ENCODE measurements at regions not wholly inside any gene's neighbourhood (a gene's known extent, or its start where the extent isn't known, plus 50 kb on each side); places are given as distances from the start of the nearest gene placed in this dataset.
"Not testable (repeated sequence)": the region's sequence is repeated elsewhere in the genome, so short reads cannot be mapped to it uniquely, and the experiment has no call there.

DNA sequence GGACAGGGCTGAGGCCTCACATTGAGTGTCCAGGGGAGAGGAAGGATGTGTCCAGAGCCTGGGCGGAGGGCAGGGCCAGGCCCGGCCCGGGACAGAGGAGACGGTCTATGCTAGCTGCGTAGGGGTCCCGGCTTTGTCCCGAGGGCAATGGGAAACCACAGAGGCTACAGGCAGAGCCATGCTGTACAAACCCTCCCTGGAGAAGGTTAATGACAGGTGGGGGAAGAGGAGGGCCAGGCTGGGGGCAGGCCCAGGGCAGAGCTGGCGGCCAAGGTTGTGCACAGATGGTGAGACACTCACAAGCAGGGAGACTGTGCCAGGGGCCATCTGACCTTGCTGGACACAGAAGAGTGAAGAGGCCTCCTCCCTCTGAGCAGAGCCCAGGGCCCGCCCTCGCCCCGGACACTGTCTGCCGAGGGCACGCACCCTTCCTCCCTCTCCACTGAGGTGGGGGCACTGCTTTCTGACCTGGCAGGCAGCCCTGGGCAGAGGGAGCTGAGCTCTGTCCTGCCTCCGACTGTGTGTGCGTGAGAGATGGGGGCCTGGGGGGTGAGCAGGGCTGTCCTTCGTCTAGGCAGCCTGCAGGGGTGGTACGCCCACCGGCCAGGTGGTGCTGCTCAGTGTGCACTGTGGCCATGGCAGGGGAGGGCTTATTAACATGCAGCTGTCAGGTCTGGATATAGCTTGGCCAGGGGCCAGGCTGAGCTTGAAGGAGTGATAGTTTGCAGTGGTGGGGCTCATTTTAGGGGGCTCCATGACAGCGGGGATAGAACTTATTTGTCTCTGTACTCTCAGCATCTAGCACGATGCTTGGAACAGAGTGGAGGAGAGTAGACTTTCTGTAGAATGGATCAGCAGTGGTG lies 75.7 kb upstream of the LRPAP1 start:
- intact Hi-C loops (cut with DNase I), result no loop called here
- H3K27me3 ChIP-seq, result no peaks in the 10 kb centered on the region
- no peaks in the 10 kb centered on the region for H3K9me3 ChIP-seq
- H3K27ac ChIP-seq, result no peak overlapping the region
- H3K4me1 ChIP-seq, result no peaks in the 10 kb centered on the region
- ATAC-seq, result no peak
- H3K36me3 ChIP-seq, result no peaks in the 10 kb centered on the region
- DNase-seq, result no peak
- no peak overlapping the region for H3K4me3 ChIP-seq
- TF ChIP-seq, protein P1, sequence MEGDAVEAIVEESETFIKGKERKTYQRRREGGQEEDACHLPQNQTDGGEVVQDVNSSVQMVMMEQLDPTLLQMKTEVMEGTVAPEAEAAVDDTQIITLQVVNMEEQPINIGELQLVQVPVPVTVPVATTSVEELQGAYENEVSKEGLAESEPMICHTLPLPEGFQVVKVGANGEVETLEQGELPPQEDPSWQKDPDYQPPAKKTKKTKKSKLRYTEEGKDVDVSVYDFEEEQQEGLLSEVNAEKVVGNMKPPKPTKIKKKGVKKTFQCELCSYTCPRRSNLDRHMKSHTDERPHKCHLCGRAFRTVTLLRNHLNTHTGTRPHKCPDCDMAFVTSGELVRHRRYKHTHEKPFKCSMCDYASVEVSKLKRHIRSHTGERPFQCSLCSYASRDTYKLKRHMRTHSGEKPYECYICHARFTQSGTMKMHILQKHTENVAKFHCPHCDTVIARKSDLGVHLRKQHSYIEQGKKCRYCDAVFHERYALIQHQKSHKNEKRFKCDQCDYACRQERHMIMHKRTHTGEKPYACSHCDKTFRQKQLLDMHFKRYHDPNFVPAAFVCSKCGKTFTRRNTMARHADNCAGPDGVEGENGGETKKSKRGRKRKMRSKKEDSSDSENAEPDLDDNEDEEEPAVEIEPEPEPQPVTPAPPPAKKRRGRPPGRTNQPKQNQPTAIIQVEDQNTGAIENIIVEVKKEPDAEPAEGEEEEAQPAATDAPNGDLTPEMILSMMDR (IDR thresholded peaks at IDR 0.05), result no peak

DNA sequence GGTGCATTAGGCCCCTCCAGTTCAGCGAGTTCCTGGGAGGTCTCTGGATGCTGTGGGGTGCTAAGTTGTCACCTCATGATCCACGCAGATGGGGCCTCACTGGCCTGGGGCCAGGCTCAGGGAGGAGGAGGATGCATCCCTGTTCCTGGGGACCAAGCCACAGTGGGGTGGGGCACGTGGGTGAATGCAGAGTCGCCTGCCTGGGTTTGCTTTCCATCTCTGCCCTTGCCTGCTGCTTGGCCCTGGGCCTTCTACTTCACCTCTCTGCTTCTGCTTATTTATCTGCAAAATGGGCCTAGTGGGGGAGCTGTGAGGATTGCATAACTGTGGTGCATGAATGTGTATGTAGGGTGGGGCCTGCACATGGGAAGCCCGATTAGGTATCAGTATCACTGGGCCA lies 74.6 kb upstream of the LRPAP1 start:
- H3K9me3 ChIP-seq; intact Hi-C loops (cut with DNase I); DNase-seq; H3K4me1 ChIP-seq; H3K36me3 ChIP-seq; H3K27ac ChIP-seq; ATAC-seq; H3K27me3 ChIP-seq; H3K4me3 ChIP-seq: not testable (repeated sequence)

DNA sequence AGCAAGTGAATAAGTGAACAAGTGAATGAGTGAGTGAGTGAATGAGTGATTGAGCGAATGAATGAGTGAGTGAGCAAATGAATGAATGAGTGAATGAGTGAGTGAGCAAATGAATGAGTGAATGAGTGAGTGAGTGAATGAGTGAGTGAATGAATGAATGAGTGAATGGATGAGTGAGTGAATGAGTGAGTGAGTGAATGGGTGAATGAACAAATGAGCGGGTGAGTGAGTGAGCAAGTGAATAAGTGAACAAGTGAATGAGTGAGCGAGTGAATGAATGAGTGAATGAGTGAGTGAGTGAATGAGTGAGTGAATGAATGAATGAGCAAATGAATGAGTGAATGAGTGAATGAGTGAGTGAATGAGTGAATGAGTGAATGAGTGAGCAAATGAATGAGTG lies 74.0 kb upstream of the LRPAP1 start:
- intact Hi-C loops (cut with DNase I); H3K27me3 ChIP-seq; ATAC-seq; H3K36me3 ChIP-seq; DNase-seq; H3K4me1 ChIP-seq; H3K4me3 ChIP-seq; H3K9me3 ChIP-seq; H3K27ac ChIP-seq: not testable (repeated sequence)

DNA sequence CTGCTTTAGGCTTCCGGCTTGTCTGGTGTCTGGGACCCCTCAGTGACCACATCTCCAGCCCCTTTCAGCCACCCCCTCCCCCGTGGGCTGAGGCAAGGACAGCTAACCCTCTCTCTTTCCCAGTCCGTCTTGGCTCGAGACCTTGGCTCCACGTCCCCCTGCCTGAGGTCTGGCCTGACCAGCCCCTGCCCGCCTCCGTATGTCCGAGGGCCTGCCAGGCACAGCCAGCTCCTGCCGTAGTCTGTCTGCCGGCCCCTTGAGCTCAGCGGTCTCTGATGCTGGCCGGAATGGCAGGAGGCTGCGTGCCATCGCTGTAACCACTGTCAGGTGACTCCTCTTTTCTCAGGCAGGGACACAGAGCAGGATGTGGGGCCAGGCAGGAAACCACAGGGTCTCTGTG lies 73.3 kb upstream of the LRPAP1 start:
- Histone ChIP-seq H3K4me1 (no peaks in the 10 kb centered on the region), H3K27me3 (no peaks in the 10 kb centered on the region), H3K4me3 (no peak overlapping the region), H3K9me3 (no peaks in the 10 kb centered on the region), H3K36me3 (no peaks in the 10 kb centered on the region), H3K27ac (no peak overlapping the region)
- ATAC-seq (no peak), DNase-seq (no peak)
- intact Hi-C loops (cut with DNase I), result no loop called here
- TF ChIP-seq, protein P1 (IDR thresholded peaks at IDR 0.05), result no peak

DNA sequence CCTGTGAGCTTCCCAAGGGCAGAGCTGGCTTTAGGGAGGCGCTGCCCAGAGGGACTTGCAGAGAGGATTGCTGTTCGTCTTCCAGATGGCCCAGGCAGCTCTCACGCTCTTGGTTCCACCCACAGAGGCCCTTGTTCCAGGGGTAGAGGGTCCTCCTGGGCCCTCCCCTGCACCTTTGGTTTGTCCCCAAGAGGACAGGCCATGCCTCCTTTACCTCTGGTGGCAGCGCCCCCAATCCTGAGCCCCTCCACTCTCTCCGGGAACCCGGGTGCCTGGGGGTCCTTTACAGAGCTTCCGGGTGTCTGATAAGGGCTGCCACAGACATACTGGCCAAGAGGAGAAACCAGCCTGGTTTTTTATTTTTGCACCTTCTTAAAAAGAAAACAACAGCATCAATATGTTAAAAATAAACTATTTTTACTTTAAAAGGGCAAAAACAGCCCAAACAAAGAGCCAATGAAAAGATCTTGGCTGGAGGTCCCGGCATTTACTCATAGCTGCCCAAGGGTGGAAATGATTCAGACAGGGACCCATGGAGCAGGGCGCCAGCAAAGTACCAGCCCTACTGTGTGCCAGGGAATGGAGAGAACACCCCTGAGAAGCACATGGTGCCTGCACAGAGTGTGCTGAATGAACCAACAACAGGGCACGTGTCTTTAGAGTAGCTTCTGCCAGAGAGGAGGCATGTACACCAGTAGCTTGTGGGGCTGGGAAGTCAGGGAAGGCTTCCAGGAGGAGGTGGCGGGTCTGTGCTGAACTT lies 70.8 kb upstream of the LRPAP1 start:
- H3K36me3 ChIP-seq; intact Hi-C loops (cut with DNase I); ATAC-seq; H3K27ac ChIP-seq; H3K27me3 ChIP-seq; H3K4me1 ChIP-seq; H3K9me3 ChIP-seq; H3K4me3 ChIP-seq; DNase-seq: not testable (repeated sequence)

DNA sequence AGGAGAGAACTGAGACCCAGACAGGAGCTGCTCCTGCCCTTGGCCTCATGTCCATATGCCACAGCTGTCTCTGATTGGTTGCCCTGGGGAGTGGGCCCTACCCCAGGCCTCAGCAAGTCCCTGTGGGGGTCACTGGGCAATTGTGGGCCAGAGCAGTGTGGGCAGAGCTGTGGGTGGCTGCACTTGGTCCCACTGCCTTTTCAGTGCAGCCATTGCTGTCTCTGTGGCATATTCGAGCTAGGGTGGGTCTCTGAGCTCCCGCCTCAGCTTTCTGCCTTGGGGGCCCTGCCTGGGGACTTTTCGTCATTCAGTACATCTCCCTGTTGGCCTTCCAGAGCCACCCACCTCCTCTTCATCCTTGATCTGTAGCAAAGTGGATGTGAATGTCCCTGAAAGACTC lies 69.8 kb upstream of the LRPAP1 start:
- H3K36me3 ChIP-seq, result no peaks in the 10 kb centered on the region
- ATAC-seq (no peak), DNase-seq (no peak)
- peaks cover 4% of the 10 kb centered on the region for H3K27me3 ChIP-seq
- H3K9me3 ChIP-seq, result no peaks in the 10 kb centered on the region
- TF ChIP-seq, protein P1 (IDR thresholded peaks at IDR 0.05), result no peak
- intact Hi-C loops (cut with DNase I), result no loop called here
- no peak overlapping the region for H3K4me3 ChIP-seq
- no peaks in the 10 kb centered on the region for H3K4me1 ChIP-seq
- no peak overlapping the region for H3K27ac ChIP-seq

DNA sequence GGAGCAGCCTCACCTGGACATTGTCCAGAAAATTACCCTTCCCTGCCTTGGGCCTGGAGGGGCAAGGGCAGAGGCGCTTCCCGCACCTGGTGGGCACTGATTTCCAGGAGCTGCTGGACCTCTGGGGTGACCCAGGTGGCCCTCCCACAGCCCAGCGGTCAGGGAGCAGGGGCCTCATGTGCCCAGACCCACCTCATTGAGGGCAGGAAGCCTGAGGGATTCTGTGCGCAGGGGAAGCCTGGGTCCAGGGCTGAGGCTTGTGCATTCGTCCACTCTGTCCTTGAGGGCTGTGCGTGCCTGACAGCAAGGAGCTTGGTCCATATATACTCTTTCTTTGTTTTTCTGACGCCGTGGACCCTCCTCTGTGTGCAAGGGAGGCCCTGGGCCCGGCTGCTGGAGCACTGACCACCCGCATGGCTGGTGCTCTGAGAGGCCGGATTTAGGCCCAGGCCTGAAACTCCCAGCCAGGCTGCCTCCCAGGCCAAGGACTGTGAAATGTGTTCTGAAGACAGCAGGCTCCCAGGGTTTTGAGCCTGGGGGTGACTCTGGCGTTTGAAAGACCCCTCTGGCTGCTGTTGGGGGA lies 69.0 kb upstream of the LRPAP1 start:
- ATAC-seq; H3K4me3 ChIP-seq; H3K27ac ChIP-seq; H3K9me3 ChIP-seq; intact Hi-C loops (cut with DNase I); DNase-seq; H3K36me3 ChIP-seq; H3K4me1 ChIP-seq; H3K27me3 ChIP-seq: not testable (repeated sequence)
